AG09309 (cell line): ENCODE measurements at regions not wholly inside any gene's neighbourhood (a gene's known extent, or its start where the extent isn't known, plus 50 kb on each side); places are given as distances from the start of the nearest gene placed in this dataset.
"Not testable (repeated sequence)": the region's sequence is repeated elsewhere in the genome, so short reads cannot be mapped to it uniquely, and the experiment has no call there.

Experiments used
- DNase-seq: peaks from one replicate; pipeline ENCODE4 v3.0.0-alpha.2; 2010; ENCODE audit warnings: low read depth
- H3K4me3 ChIP-seq: 2 replicates; pipeline ENCODE4 v1.5.1; 2011; ENCODE audit warnings: mild to moderate bottlenecking, low read depth, low read length, moderate library complexity; ENCODE audit not compliant: control insufficient read depth
- CTCF ChIP-seq: IDR thresholded peaks from 2 replicates; pipeline ENCODE4 v1.5.1; 2011; ENCODE audit warnings: mild to moderate bottlenecking, low read depth, low read length, inconsistent platforms; ENCODE audit not compliant: insufficient read depth, control insufficient read depth; ENCODE audit errors: missing control alignments

DNA sequence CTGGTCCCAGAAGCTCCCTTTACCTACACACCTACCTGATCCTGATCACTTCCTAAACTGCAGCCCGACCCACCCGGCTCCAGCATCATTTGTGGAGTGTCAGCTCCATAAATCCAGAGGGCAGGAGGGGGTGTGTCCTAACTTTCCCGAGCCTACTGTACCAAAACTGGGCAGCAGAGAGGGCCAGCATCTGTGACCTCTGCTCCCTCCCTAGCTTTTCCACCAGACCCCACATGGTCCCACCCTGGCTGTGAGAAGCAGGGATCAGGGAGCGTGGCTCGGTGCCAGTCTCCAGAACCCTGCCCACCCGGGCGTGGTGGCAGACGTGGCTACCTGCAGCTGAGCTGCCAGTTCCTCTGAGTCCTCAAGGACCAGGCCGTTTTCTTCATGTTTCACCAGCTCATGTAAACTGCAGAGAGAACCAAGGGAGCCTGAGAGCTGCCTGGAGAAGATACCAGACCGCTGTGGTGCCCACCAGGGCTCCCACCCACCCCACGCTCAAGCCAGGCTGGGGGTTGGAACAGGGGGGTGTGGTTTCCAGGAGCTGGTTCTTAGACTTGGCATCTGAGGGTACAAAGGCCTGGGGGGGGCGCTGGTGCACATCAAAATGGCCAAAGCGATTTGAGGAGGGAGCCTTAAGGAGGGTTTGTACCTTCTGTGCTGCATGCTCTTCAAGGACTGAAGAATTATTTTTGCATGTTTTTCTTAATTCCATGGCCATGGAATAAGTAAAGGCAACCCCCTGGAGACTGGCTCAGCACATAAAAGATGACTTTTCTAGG is 76.7 kb upstream of the DRD5 start:
- no peak for DNase-seq
- H3K4me3 ChIP-seq: no peak overlapping the region
- no peak for TF ChIP-seq CTCF

GRCh38 chr4:9707281-9707680 is 74.2 kb upstream of the DRD5 start:
- not testable (repeated sequence) for DNase-seq, H3K4me3 ChIP-seq

DNA sequence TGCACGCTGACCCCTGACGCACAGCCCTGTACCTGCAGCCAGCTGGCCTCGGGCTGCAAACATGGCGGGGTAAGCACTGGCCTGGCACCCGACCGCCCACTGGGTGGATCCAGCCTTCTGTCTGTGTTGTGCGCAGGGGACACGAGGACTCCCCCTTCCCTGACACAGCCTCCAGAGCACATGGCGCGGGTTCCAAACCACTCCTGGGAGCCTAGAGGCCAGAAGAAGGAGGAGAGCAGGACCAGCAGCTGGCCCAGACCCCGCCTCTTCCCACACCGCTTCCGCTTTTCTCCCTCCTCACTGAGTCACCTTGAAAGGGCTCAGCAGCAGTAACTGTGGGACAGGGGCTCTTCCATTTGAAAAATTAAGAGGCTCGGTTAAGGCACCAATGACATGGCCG is 73.5 kb upstream of the DRD5 start:
- not testable (repeated sequence) for H3K4me3 ChIP-seq, DNase-seq

DNA sequence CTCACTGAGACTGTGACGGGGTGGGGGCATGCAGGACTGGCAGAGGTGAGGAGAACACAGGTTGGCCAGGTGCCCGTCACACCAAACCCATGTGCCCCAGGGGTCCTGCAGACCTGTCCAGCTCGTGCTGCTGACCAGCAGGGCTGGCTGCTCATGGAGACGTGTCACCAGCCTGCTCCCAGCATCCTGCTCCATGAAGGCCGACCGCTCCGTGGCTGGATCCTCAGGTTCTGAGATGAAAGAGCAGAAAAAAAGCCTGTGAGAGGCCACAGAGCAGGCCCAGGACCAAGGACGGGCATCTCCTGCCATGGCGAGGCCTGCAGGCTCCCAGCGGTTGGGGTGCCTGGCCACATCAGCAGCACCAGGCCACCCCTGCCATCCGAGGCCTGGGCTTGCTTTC is 71.7 kb upstream of the DRD5 start:
- TF ChIP-seq CTCF: no peak
- no peak overlapping the region for H3K4me3 ChIP-seq
- DNase-seq: no peak

DNA sequence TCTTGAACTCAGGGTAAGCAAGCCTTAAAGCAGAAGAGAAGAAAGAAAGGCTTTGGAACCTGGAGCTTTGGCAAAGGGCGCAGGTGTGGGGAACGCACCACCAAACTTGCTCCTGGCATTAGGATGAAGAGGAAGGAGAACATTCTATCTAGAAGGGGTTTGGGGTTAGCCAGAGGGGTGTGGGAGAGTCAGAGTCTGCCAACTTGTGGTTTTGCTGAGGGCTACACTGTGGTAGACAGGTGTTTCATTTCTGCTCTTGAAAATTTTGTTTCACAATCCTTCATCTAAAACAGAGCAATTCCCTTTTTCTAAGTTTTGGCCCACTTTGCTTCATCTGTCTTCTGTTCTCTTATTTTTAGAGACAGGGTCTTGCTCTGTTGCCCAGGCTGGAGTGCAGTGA is 66.2 kb upstream of the DRD5 start:
- DNase-seq, H3K4me3 ChIP-seq: not testable (repeated sequence)

DNA sequence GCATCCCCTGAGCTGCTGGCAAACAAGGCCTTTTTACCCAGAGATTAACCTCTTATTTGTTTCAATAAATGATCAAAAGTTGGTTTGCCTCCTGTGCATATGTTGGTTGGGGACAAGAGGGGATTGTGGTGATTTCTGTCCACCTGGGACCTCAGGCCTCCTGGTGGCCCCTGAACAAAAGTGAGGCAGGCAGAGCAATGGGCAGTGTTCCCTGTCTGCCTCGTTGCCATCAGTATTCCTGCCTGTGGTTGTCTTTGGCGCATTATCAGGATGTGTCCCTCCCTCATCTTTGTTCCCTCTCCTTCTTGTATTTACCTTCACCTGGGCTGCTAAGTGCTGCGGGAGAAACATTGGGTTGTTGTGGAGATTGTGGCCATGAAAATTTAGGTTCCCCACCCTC is 65.3 kb upstream of the DRD5 start:
- H3K4me3 ChIP-seq: no peak overlapping the region
- no peak for DNase-seq
- TF ChIP-seq CTCF: no peak

DNA sequence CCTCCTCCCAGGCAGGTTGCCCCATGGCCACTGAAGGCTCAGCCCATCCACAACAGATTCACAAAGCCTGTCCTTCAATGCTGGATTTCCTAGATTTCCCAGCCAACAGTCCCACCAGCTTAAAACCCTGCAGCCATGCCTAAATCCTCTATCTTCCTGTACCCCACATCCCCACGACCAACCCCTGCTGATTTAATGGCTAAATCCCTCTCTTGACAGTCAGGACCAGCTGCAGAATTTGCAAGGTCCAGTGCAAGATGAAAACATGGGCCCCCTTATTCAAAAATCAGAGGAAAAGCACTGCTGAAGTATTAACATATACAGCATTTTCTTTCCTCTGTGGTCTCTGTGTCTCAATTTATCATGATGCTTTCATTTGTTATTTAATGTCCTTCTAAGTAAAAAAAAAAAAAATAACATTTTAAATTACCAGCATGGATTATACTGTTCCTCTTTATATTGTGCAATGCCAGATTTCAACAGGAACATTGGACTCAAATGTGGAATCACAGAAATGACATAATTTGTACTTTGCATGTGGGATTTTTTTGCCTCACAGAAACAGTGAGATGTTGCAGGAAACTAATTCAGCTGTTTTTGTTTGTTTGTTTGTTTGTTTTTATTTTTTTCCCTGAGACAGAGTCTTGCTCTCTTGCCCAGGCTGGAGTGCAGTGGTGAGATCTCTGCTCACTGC is 63.0 kb upstream of the DRD5 start:
- DNase-seq, H3K4me3 ChIP-seq: not testable (repeated sequence)

GRCh38 chr4:9722131-9722530 is 59.3 kb upstream of the DRD5 start:
- H3K4me3 ChIP-seq, DNase-seq: not testable (repeated sequence)
